HuH-7 (cell line): ENCODE measurements at regions not wholly inside any gene's neighbourhood (a gene's known extent, or its start where the extent isn't known, plus 50 kb on each side); places are given as distances from the start of the nearest gene placed in this dataset.

Experiments
- DNase-seq: peaks from one replicate; pipeline ENCODE4 v3.0.0; 2011; ENCODE audit warnings: low spot score

GRCh38 chr2:188720811-188721605 is 253.2 kb upstream of the COL3A1 start:
- no peak for DNase-seq

GRCh38 chr2:188721784-188722183 is 252.4 kb upstream of the COL3A1 start:
- DNase-seq: no peak

- no peak for DNase-seq
These were observed 248.3 kb upstream of the COL3A1 start for GRCh38 chr2:188725746-188726360.

DNA sequence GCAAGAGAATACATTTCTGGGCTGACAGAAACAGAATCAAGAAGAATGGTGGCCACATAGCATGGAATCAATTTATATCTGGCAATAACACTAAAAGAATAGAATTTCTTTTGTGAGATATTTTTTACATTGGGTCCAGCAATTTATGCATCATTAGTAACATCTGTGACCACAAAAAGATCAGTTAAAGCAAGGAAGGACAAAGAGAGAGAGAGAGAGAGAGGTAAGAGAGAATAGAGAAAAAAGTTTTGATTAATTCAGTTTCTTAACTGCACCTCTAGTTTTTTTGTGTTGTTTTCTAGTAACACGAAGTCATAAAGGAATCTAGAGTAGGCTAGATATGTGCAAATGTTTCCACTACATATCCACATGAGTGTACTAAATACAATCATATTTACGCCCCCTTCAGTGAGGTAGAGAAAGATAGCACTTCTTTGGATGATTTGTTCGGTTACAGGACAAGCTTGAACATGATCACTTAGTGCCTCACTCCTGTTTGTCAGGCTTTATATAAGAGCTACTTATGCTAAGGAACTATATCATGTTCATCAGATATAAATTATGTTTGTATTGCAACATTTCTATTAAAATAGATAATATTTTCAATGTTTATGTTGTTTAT is 247.4 kb upstream of the COL3A1 start:
- DNase-seq: no peak

DNA sequence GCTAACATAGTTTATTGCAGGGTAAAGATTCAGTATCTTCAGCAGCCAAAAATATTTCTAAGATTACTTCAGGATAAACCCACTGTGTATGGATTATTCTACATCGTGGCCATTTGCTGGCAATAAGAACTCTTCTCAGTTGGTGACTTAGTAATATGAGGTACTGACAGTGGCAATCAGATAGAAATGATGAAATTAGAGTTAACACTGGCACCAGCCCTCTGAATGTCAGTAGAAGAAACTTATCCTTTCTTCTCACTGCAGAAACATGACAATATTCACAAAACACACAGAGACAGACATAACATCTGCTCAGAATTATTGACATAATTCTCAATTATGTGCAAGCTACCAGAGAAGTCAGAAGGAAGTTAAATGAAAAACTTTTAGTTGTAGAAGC is 246.3 kb upstream of the COL3A1 start:
- no peak for DNase-seq

DNA sequence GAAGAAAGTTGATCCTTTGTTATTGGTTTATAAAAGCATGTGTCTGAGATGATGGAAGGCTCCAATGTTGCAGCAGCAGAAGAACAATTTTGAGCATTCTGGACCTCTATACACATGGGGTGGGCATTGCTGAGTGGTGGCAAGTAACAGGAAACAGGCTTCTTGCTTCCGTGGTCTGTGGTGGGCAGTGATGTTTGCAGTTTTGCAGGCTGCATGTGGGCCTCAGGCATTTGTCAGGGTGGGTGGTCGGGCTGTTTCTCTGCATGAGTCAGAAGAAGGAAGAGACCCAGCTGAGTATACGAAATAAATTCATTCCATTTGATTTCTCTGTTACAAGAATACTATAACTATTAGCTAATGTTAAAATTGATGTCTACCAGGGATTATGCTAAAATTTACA is 239.5 kb upstream of the COL3A1 start:
- DNase-seq: no peak

DNA sequence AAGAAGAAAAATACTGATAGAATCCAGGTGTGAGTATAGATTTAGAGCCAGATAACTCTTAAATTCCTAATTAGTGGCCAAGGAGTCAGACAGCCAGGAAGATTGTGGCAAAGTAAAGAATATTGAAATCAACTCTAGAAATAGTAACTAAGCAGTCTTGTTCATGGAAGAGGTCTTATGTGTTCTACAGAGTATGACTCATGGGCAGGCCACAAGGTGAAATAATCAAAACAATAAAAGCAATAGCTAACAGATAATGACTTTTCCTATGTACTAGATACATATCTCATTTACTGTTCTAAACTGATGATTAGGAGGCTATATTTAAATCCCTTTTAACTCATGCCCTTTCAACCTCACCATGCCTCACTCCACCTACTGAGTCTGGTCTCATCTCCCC is 227.4 kb upstream of the COL3A1 start:
- no peak for DNase-seq

- no peak for DNase-seq
These were observed 222.4 kb upstream of the COL3A1 start for GRCh38 chr2:188751816-188752215.

GRCh38 chr2:188752311-188752710 is 221.9 kb upstream of the COL3A1 start:
- DNase-seq: no peak

DNA sequence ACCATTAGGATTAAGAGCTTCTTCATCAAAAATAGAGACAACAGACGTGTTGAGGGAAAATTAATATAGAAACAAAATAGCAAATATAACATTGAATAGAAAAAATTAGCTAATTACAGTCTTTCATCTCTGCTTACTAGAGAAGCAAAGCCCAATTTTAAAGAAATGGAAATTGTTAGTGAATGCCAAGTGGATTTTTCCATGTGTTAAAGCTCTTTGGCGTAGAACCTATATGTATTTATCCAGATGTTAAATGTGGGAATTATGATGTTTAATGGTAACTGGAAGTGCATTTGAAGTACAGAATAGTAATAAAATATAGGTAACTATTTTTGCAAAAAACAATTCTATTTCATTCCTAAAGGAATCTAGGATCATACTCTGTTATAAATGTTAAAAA is 212.0 kb upstream of the COL3A1 start:
- DNase-seq: no peak

DNA sequence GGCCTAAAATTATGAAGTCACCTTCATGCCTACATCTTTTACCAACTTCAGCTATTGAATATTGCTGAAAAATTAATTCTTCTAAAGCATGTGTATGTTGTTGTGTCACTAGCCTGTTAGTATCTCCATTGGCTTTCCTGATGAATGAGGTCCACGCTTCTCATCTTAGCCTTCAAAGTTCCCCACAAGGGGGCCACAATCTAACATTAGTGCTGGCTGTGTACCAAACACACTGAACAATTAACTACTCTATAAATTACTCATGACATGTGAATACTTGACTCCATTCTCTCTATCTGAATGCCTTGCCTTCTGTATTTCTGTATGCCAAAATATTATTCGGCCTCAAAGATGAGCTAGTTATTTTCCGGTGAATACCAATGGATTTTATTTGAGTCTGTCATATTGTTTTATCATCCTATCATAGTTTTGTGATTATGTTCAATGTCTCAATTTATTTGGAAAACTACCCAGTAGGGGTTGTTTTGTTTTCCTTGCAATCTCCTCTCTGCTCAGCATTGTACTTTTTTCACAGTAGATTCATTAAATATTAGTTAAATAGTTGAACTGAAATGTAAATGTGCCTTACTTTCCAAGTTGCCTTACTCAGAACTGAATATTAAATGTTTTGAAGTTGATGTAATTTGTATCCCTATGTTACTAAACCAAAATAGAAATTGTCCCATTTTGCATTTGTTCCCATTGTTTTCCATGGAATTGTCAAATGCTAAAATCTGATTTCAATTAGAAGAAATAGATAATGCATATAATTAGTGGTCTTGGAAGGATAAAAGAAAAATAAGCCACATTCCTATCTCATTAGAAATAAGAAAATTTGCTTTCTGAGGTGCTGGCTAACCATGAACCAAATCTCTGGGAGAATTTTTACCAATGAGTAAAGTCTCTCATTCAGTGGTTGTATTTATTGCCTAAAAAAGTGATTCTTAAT is 208.4 kb upstream of the COL3A1 start:
- peak; percentile 13 for DNase-seq

- DNase-seq: no peak
These were observed 207.7 kb upstream of the COL3A1 start for GRCh38 chr2:188766471-188766856.

DNA sequence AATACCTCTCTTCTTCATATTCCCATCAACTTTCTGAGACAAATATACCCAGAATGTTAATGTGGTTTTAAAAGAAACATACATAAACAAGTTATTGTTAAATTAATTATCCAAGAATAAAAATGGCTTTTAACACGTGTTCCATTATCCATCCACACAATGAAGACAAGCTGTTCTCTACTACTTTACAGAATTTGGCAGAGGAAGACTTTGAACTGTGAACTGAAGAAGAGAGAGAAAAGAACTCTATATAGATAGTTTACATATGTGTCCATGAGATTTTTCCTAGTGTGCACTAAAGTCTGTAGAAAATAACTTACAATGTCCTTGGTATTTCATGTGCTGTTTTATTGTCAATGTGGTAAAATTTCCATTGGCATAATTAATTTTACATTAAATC is 207.0 kb upstream of the COL3A1 start:
- DNase-seq: no peak

- no peak for DNase-seq
These were observed 203.9 kb upstream of the COL3A1 start for GRCh38 chr2:188770296-188770695.

DNA sequence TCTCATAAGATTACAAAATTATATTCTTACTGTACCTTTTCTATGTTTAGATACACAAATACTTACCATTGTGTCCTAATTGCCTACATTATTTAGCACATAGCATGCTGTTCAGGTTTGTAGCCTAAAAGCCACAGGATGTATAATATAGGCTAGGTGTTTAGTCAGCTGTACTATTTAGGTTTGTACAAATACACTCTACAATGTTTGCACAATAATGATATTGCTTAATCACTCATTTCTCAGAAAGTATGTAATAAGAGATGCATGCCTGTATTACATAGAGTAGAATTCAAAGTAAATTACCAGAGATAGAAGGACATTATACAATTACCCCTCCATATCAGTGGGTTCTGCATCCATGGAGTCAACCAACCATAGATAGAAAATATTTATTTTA is 201.1 kb upstream of the COL3A1 start:
- DNase-seq: no peak

GRCh38 chr2:188776634-188777033 is 197.5 kb upstream of the COL3A1 start:
- DNase-seq: no peak

- no peak for DNase-seq
These were observed 189.9 kb upstream of the COL3A1 start for GRCh38 chr2:188784269-188784762.

- DNase-seq: no peak
These were observed 189.1 kb upstream of the COL3A1 start for GRCh38 chr2:188785061-188785460.

DNA sequence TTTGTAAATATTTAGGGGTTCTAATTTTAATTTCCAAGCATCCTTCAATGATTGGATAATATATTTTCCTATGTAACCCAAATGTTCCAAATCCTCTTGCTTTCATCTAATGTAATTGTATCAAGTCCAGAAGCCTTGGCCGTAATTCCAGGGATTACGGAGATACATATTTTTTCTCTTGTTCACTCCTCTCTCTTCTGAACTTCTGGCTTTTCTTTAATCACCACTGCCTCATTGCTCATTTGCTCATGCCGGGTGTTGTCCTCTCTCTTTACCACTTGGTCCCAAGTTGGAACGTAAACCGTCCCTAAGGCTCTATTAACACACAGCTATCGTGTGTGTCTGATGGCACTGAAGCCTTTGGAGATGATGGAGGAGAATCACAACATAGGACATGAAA is 188.7 kb upstream of the COL3A1 start:
- DNase-seq: no peak

DNA sequence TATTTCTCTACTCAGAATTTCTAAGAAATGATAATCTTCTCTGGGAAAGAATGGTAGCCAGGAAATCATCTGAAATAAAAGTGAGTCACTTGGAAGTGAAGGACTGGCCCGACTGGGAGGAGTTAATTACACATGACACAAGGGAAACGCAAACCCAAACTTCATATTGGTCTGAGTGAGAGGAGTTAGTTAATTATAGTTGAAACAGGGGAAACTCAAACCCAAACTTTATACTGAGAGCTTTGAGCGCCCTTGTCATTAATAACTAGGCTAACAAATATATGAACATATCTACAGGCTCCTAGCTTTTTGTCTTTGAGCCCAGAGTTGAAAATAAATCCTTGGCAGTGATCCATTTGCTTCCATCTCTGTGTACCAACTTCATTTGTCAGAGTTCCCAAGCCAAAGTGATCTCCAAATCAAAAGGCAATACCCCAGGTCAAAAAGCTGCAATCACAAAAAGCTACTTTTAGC is 187.8 kb upstream of the COL3A1 start:
- no peak for DNase-seq

DNA sequence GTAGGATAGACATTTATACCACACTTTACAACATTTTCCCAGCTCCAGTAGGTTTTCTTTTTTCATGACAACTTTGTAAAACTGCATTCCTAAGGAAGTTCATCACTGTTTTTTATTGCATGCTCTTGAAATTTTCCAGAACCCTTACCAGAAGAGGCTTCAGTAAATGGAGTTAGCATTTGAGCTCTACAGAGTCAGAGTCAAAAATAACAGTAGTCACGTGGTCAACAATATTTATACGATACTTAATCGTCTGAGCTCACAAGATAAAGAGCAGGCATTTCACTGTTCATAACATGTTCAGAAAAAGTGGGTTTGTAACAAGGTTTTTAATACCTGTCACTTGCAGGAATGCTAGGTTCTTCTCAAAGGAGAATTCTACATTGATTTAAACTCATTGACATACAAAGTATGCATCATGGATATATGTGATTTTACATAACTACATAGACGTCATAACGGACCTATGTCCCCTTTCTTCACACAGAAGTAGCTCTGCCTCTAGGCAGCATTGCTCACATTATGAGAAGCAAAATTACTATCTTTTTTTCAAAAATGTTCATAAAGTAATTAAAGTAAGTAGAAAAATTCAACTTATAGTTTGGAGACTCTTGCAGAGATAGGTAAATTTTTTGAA is 187.0 kb upstream of the COL3A1 start:
- no peak for DNase-seq
